ENCODE measurements at regions not wholly inside any gene's neighbourhood (a gene's known extent, or its start where the extent isn't known, plus 50 kb on each side); places are given as distances from the start of the nearest gene placed in this dataset.

DNA sequence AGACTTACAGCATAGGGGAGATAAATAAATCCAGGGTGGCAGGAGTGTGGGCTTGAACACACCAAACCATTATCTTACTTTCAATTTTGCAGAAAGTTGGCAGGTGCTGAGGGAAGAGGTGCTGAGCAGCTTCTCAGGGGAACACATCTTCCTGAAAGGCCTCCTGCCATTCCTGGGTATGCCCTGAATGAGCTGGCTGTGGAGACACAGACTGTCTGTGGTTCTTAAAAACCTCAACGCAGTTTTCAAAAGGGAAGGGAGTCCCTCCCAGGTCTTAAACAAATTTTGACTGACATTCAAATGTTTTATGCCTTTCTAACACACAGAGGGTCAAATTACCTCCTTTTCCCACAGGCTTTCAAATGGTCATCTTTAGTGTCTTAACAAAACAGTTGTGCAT lies 166.9 kb downstream of the TNFSF18 start:
- TF ChIP-seq CTCF (IDR thresholded peaks at IDR 0.05; ENCODE audit: low read length), result no peak
- no peak for TF ChIP-seq EZH2 (optimal IDR thresholded peaks at IDR 0.05; ENCODE audit: low read depth, low read length)
- no peak for TF ChIP-seq EZH2phosphoT487 (IDR thresholded peaks at IDR 0.05; ENCODE audit: low read length)

Data from MM.1S (cell line).